ENCODE measurements at regions not wholly inside any gene's neighbourhood (a gene's known extent, or its start where the extent isn't known, plus 50 kb on each side); places are given as distances from the start of the nearest gene placed in this dataset.

DNA sequence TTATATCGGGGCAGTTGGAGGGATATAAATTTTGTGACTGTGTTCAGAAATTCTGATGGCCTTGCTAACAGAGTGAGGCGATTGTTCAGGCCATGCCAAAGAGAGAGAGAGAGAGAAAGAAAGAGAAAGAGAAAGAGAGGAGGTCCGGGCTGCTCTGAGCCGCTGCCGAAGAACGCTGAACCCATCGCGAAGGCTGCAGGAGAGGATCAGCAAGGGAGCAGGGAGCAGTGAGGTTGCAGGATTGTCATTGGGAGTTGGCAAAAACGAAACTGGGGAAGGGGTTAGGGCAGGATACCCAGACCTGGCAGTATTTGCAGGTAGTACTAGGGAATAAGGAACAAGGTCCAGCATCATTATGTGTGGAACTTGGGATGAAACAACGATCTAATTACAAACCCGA lies 537.1 kb downstream of the INSC start:
- TF ChIP-seq POLR2A (IDR thresholded peaks at IDR 0.05) = no peak
- TF ChIP-seq, protein P1, sequence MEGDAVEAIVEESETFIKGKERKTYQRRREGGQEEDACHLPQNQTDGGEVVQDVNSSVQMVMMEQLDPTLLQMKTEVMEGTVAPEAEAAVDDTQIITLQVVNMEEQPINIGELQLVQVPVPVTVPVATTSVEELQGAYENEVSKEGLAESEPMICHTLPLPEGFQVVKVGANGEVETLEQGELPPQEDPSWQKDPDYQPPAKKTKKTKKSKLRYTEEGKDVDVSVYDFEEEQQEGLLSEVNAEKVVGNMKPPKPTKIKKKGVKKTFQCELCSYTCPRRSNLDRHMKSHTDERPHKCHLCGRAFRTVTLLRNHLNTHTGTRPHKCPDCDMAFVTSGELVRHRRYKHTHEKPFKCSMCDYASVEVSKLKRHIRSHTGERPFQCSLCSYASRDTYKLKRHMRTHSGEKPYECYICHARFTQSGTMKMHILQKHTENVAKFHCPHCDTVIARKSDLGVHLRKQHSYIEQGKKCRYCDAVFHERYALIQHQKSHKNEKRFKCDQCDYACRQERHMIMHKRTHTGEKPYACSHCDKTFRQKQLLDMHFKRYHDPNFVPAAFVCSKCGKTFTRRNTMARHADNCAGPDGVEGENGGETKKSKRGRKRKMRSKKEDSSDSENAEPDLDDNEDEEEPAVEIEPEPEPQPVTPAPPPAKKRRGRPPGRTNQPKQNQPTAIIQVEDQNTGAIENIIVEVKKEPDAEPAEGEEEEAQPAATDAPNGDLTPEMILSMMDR (IDR thresholded peaks at IDR 0.05) = no peak
- no peak for TF ChIP-seq POLR2AphosphoS5 (IDR thresholded peaks at IDR 0.05)
- H3K9me3 ChIP-seq = no peaks in the 10 kb centered on the region
- intact Hi-C loops (cut with DNase I) = loop anchor here (2.0 to 10.0 kb wide), 4 partner anchors 163 to 1083 kb away; partner anchors contain the start of gene C11orf58

DNA sequence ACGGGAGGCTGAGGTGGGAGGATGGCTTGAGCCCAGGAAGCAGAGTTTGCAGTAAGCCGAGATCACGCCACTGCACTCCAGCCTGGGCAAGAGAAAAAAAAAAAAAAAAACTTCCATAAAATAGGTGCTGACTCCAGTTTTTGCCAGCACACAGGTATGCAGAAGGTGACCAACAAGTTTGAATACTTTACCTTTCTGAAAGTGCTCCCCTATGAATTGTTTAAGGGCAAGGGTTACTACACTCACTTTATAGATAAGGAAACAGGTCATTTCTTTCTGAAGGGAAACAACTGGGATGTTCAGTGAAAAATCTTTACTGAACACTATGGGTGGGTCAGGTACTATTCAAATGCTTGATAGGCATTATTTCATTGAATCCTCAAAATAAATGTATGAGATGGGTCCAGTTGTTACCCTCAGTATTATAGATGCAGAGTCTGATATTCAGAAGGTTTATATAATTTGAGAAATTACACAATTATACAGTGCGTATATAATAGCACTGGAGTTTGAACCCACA lies 538.5 kb downstream of the INSC start:
- Histone ChIP-seq H3K4me3 (no peak overlapping the region), H3K36me3 (no peaks in the 10 kb centered on the region), H3K27ac (no peak overlapping the region), H3K9me3 (no peaks in the 10 kb centered on the region), H3K27me3 (peaks cover 0 to 11% (median 0%) of the 10 kb centered on the region in 3 donors), H3K4me1 (peaks cover 0 to 14% (median 9%) of the 10 kb centered on the region in 4 donors)
- 26 to 71% methylated on average over 4 of the region's 4 CpGs for WGBS, 2 donors
- TF ChIP-seq, protein P1 (IDR thresholded peaks at IDR 0.05) = no peak
- TF ChIP-seq POLR2AphosphoS5 (IDR thresholded peaks at IDR 0.05) (no peak), EP300 (IDR thresholded peaks at IDR 0.05) (no peak), POLR2A (IDR thresholded peaks at IDR 0.05) (no peak)
- intact Hi-C loops (cut with DNase I) = loop anchor here (10.0 kb wide), 2 partner anchors 162 to 1082 kb away; partner anchors contain the start of gene C11orf58
- DNase-seq = no peak

More for the DNA sequence above, 537.1 kb downstream of the INSC start:
- Histone ChIP-seq H3K4me1 (peaks cover 0 to 14% (median 9%) of the 10 kb centered on the region in 4 donors), H3K27me3 (peaks cover 0 to 11% (median 0%) of the 10 kb centered on the region in 3 donors), H3K27ac (no peak overlapping the region), H3K4me3 (peak overlapping the region in 1 of 4 donors; percentile 15), H3K36me3 (no peaks in the 10 kb centered on the region)
- no peak for DNase-seq
- WGBS, 2 donors = 61 to 77% methylated on average over 11 of the region's 11 CpGs

DNA sequence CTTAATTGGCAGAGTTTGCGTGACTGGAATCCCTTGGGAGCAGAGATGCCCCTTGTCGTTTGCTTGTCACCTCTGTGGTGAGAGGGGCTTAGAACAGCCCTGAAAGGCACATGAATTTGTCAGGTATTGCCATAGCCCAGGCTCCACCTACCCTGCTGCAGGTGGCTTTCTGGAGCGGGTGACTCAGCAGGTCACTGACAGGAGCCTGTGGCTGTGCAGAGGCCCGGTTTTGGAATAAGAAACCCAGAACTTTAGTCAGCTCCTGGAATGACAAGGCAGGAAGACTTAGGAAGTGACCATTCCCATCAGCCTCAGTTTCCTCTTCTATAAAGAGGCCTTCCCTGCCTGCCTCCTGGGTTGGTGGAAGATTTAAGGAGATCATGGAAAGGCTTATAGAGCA lies 539.7 kb downstream of the INSC start:
- Histone ChIP-seq H3K4me3 (no peak overlapping the region), H3K27ac (no peak overlapping the region), H3K9me3 (no peaks in the 10 kb centered on the region), H3K36me3 (no peaks in the 10 kb centered on the region), H3K4me1 (peaks cover 0 to 14% (median 9%) of the 10 kb centered on the region in 4 donors), H3K27me3 (peaks cover 0 to 11% (median 0%) of the 10 kb centered on the region in 3 donors)
- intact Hi-C loops (cut with DNase I) = loop anchor here (10.0 kb wide), 2 partner anchors 160 to 1080 kb away; partner anchors contain the start of gene C11orf58
- no peak for TF ChIP-seq POLR2A (IDR thresholded peaks at IDR 0.05)
- TF ChIP-seq EP300 (IDR thresholded peaks at IDR 0.05) = no peak
- TF ChIP-seq POLR2AphosphoS5 (IDR thresholded peaks at IDR 0.05) = no peak
- TF ChIP-seq, protein P1 (IDR thresholded peaks at IDR 0.05) = no peak
- 61 to 69% methylated on average over 4 of the region's 4 CpGs for WGBS, 2 donors
- DNase-seq = no peak

DNA sequence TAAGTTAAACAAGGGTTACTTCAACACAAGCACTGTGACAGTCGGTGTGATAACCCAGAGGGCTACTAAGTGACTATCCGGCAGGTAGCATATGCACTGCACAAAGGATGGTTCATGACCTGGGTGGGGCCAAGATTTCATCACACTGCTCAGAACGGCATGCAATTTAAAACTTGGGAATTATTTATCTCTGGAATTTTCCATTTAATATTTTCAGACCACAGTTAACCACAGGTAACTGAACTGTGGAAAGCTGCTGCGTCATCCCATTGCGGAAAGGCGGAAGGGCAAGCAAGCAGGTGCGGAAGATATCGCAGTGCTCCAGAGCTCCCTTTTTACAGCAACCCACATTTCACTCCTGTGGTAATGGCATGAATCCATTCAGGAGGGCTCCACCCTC lies 540.8 kb downstream of the INSC start:
- intact Hi-C loops (cut with DNase I) = loop anchor here (10.0 kb wide), 2 partner anchors 159 to 1079 kb away; partner anchors contain the start of gene C11orf58
- TF ChIP-seq POLR2A (IDR thresholded peaks at IDR 0.05) = no peak
- TF ChIP-seq, protein P1 (IDR thresholded peaks at IDR 0.05) = no peak
- DNase-seq = no peak
- no peak overlapping the region for H3K27ac ChIP-seq
- no peaks in the 10 kb centered on the region for H3K9me3 ChIP-seq
- no peaks in the 10 kb centered on the region for H3K36me3 ChIP-seq
- WGBS, 2 donors = 68 to 85% methylated on average over 8 of the region's 8 CpGs
- peaks cover 0 to 11% (median 0%) of the 10 kb centered on the region in 3 donors for H3K27me3 ChIP-seq
- peaks cover 0 to 6% (median 5%) of the 10 kb centered on the region in 4 donors for H3K4me1 ChIP-seq
- H3K4me3 ChIP-seq = no peak overlapping the region
